ENCODE measurements at regions not wholly inside any gene's neighbourhood (a gene's known extent, or its start where the extent isn't known, plus 50 kb on each side); places are given as distances from the start of the nearest gene placed in this dataset.

- no peaks in the 10 kb centered on the region for H4K20me1 ChIP-seq (replicated peaks; ENCODE audit: control insufficient read depth, extremely low read depth, insufficient read depth, low read length)
- H2AFZ ChIP-seq (ENCODE audit: low read depth, low read length) = no peak overlapping the region
- H3K27me3 ChIP-seq (ENCODE audit: control insufficient read depth in 2 of 2, insufficient read depth in 2 of 2, low read length in 2 of 2) = no peaks in the 10 kb centered on the region
- H3K4me2 ChIP-seq (ENCODE audit: insufficient read depth, low read length) = no peak overlapping the region
- dilution Hi-C loops (cut with MboI; ENCODE audit: extremely low pct_ligation_motif_present, low sequenced_read_pairs) (no loop called here), intact Hi-C loops (cut with micrococcal nuclease) (loop anchor here (10.0 kb wide), 1 partner anchor 999 kb away; no protein-coding TSS in a partner anchor)
- peaks cover 5% of the 10 kb centered on the region for H3K9me3 ChIP-seq (replicated peaks; ENCODE audit: control insufficient read depth, insufficient read depth, low read length)
- TF ChIP-seq JUN (IDR thresholded peaks at IDR 0.05; ENCODE audit: borderline replicate concordance, insufficient read depth, insufficient read length, low read depth) (no peak), POLR2A (IDR thresholded peaks at IDR 0.05; ENCODE audit: low read depth, low read length) (no peak), GATA2 (IDR thresholded peaks at IDR 0.05; ENCODE audit: insufficient read depth, insufficient read length, low read depth, low read length) (no peak), CTCF (IDR thresholded peaks at IDR 0.05; ENCODE audit: extremely low read depth in 1 of 2, insufficient read depth in 1 of 2, low read depth in 1 of 2, low read length in 2 of 2) (no peak), POLR2AphosphoS5 (IDR thresholded peaks at IDR 0.05; ENCODE audit: insufficient read depth, low read depth, low read length) (no peak)
- H3K9me1 ChIP-seq (replicated peaks; ENCODE audit: control insufficient read depth, extremely low read depth, insufficient read depth, low read length) = no peaks in the 10 kb centered on the region
- no peak overlapping the region for H3K9ac ChIP-seq (replicated peaks; ENCODE audit: extremely low read depth, insufficient read depth, low read length)
- no peaks in the 10 kb centered on the region for H3K36me3 ChIP-seq (ENCODE audit: control insufficient read depth in 2 of 2, extremely low read depth in 1 of 2, insufficient read depth in 2 of 2, low read length in 2 of 2)
- H3K4me3 ChIP-seq (replicated peaks in 1 of 3; ENCODE audit: insufficient read depth in 1 of 3, low read depth in 1 of 3, low read length in 3 of 3) = no peak overlapping the region
- FAIRE-seq = no peak
- POLR2A ChIA-PET = no interaction called here
- no TSS peak for BruUV-seq (replicated peaks)
- no peaks in the 10 kb centered on the region for H3K79me2 ChIP-seq (ENCODE audit: control insufficient read depth, insufficient read depth, low read length)
- CTCF ChIA-PET = interaction anchor here (1.0 kb wide), 1 partner anchor 1225 kb away, joined by 3 read pairs; no protein-coding TSS in a partner anchor
- H3K4me1 ChIP-seq (ENCODE audit: control insufficient read depth, extremely low read depth, insufficient read depth, low read length) = no peaks in the 10 kb centered on the region
- no peak overlapping the region for H3K27ac ChIP-seq (ENCODE audit: insufficient read depth, low read depth, low read length)
- DNase-seq (ENCODE audit: low read depth, low spot score) = no peak
These were observed 465.9 kb upstream of the ERCC4 start for GRCh38 chr16:13453938-13454553.

- no peak for FAIRE-seq
These were observed 456.3 kb upstream of the ERCC4 start for GRCh38 chr16:13463619-13464018.

More at GRCh38 chr16:13463619-13464018, 456.3 kb upstream of the ERCC4 start:
- H3K4me2 ChIP-seq (ENCODE audit: insufficient read depth, low read length) = no peak overlapping the region
- DNase-seq (ENCODE audit: low read depth, low spot score) = no peak
- TF ChIP-seq FOS (IDR thresholded peaks at IDR 0.05; ENCODE audit: borderline replicate concordance, insufficient read depth, low read length) (no peak), EZH2 (IDR thresholded peaks at IDR 0.05; ENCODE audit: borderline replicate concordance, low read depth, low read length, severe bottlenecking) (no peak), MAX (IDR thresholded peaks at IDR 0.05; ENCODE audit: insufficient read depth, insufficient read length) (no peak), GATA2 (IDR thresholded peaks at IDR 0.05; ENCODE audit: insufficient read depth, insufficient read length, low read depth, low read length) (no peak)
- H2AFZ ChIP-seq (ENCODE audit: low read depth, low read length) = no peak overlapping the region
- no peak overlapping the region for H3K27ac ChIP-seq (ENCODE audit: insufficient read depth, low read depth, low read length)
- H3K9me1 ChIP-seq (replicated peaks; ENCODE audit: control insufficient read depth, extremely low read depth, insufficient read depth, low read length) = no peaks in the 10 kb centered on the region
- H3K4me3 ChIP-seq (replicated peaks in 1 of 3; ENCODE audit: insufficient read depth in 1 of 3, low read depth in 1 of 3, low read length in 3 of 3) = no peak overlapping the region
- peaks cover 5% of the 10 kb centered on the region for H3K9me3 ChIP-seq (replicated peaks; ENCODE audit: control insufficient read depth, insufficient read depth, low read length)
- H3K4me1 ChIP-seq (ENCODE audit: control insufficient read depth, extremely low read depth, insufficient read depth, low read length) = no peaks in the 10 kb centered on the region
- H3K27me3 ChIP-seq (ENCODE audit: control insufficient read depth in 2 of 2, insufficient read depth in 2 of 2, low read length in 2 of 2) = no peaks in the 10 kb centered on the region
- no peaks in the 10 kb centered on the region for H4K20me1 ChIP-seq (replicated peaks; ENCODE audit: control insufficient read depth, extremely low read depth, insufficient read depth, low read length)
- intact Hi-C loops (cut with micrococcal nuclease) = no loop called here
- ChIA-PET CTCF (no interaction called here), POLR2A (no interaction called here)
- H3K9ac ChIP-seq (replicated peaks; ENCODE audit: extremely low read depth, insufficient read depth, low read length) = no peak overlapping the region
- no peaks in the 10 kb centered on the region for H3K36me3 ChIP-seq (ENCODE audit: control insufficient read depth in 2 of 2, extremely low read depth in 1 of 2, insufficient read depth in 2 of 2, low read length in 2 of 2)
- no peaks in the 10 kb centered on the region for H3K79me2 ChIP-seq (ENCODE audit: control insufficient read depth, insufficient read depth, low read length)
- dilution Hi-C loops (cut with MboI; ENCODE audit: extremely low pct_ligation_motif_present, low sequenced_read_pairs) = no loop called here
- BruUV-seq (replicated peaks) = no TSS peak

Data from endothelial cell of umbilical vein (primary cell).